Endothelial cell (in vitro differentiated cells): ENCODE measurements at regions not wholly inside any gene's neighbourhood (a gene's known extent, or its start where the extent isn't known, plus 50 kb on each side); places are given as distances from the start of the nearest gene placed in this dataset.

ENCODE experiments used
- DNase-seq: peaks from one replicate; pipeline ENCODE4 v3.0.0; 2021; ENCODE audit warnings: low spot score
- H3K27ac Mint-ChIP-seq: one replicate; pipeline ENCODE4 v1.8.0; 2021; ENCODE audit warnings: mixed read lengths, inconsistent platforms; ENCODE audit not compliant: unreplicated experiment
- H3K27me3 Mint-ChIP-seq: one replicate; pipeline ENCODE4 v1.8.0; 2021; ENCODE audit warnings: mild to moderate bottlenecking, moderate library complexity, mixed read lengths, inconsistent platforms; ENCODE audit not compliant: unreplicated experiment
- H3K36me3 Mint-ChIP-seq: one replicate; pipeline ENCODE4 v1.8.0; 2021; ENCODE audit warnings: mild to moderate bottlenecking, low read depth, mixed read lengths, inconsistent platforms; ENCODE audit not compliant: unreplicated experiment
- H3K4me1 Mint-ChIP-seq: one replicate; pipeline ENCODE4 v1.8.0; 2021; ENCODE audit warnings: mild to moderate bottlenecking, mixed read lengths, inconsistent platforms; ENCODE audit not compliant: unreplicated experiment
- H3K4me3 Mint-ChIP-seq: one replicate; pipeline ENCODE4 v1.8.0; 2021; ENCODE audit warnings: mild to moderate bottlenecking, mixed read lengths, inconsistent platforms; ENCODE audit not compliant: unreplicated experiment
- H3K9me3 Mint-ChIP-seq: one replicate; pipeline ENCODE4 v1.8.0; 2021; ENCODE audit warnings: mixed read lengths, inconsistent platforms; ENCODE audit not compliant: unreplicated experiment
- TF ChIP-seq, protein P1 (sequence below): fragments of 200-600 bp; sonication (generic); IDR thresholded peaks from one replicate; pipeline ENCODE4 v1.5.0; 2021; ENCODE audit warnings: antibody characterized with exemption; ENCODE audit not compliant: unreplicated experiment

DNA sequence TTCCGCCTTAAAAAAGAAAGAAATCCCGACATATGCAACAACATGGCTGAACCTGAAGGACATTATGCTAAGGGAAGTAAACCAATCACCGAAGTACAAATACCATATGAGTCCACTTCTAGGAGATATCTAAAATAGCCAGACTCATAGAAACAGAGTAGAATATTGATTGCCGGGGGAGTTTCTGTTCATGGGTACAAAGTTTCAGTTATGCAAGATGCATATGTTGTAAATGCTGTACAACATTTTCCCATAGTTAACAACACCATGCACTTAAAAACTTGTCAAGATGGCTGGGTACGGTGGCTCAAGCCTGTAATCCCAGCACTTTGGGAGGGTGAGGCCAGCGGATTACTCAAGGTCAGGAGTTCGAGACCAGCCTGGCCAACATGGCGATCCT, 251.5 kb upstream of the EEF2KMT start:
- peaks cover 1% of the 10 kb centered on the region for H3K27me3 Mint-ChIP-seq
- no peaks in the 10 kb centered on the region for H3K36me3 Mint-ChIP-seq
- DNase-seq: no peak
- no peaks in the 10 kb centered on the region for H3K9me3 Mint-ChIP-seq
- no peaks in the 10 kb centered on the region for H3K4me1 Mint-ChIP-seq
- TF ChIP-seq, protein P1, sequence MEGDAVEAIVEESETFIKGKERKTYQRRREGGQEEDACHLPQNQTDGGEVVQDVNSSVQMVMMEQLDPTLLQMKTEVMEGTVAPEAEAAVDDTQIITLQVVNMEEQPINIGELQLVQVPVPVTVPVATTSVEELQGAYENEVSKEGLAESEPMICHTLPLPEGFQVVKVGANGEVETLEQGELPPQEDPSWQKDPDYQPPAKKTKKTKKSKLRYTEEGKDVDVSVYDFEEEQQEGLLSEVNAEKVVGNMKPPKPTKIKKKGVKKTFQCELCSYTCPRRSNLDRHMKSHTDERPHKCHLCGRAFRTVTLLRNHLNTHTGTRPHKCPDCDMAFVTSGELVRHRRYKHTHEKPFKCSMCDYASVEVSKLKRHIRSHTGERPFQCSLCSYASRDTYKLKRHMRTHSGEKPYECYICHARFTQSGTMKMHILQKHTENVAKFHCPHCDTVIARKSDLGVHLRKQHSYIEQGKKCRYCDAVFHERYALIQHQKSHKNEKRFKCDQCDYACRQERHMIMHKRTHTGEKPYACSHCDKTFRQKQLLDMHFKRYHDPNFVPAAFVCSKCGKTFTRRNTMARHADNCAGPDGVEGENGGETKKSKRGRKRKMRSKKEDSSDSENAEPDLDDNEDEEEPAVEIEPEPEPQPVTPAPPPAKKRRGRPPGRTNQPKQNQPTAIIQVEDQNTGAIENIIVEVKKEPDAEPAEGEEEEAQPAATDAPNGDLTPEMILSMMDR: no peak
- no peak overlapping the region for H3K27ac Mint-ChIP-seq
- no peak overlapping the region for H3K4me3 Mint-ChIP-seq

DNA sequence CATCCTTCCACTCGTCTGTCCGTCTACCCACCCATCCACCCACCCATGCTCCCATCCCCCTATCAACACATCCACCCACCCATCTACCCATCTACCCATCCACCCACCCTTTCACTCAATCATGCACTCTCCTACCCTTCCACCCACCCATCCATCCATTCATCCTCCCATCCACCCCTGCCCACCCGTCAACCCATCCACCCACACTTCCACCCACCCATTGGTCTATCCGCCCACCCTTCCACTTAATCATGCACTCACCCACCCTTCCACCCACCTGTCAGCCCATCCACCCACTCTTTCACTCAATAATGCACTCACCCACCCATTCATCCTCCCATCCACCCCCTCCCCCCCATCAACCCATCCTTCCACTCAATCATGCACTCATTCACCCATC, 250.0 kb upstream of the EEF2KMT start:
- no peaks in the 10 kb centered on the region for H3K4me1 Mint-ChIP-seq
- H3K27me3 Mint-ChIP-seq: no peaks in the 10 kb centered on the region
- H3K36me3 Mint-ChIP-seq: no peaks in the 10 kb centered on the region
- no peak for DNase-seq
- H3K27ac Mint-ChIP-seq: no peak overlapping the region
- no peaks in the 10 kb centered on the region for H3K9me3 Mint-ChIP-seq
- TF ChIP-seq, protein P1: no peak
- no peak overlapping the region for H3K4me3 Mint-ChIP-seq

DNA sequence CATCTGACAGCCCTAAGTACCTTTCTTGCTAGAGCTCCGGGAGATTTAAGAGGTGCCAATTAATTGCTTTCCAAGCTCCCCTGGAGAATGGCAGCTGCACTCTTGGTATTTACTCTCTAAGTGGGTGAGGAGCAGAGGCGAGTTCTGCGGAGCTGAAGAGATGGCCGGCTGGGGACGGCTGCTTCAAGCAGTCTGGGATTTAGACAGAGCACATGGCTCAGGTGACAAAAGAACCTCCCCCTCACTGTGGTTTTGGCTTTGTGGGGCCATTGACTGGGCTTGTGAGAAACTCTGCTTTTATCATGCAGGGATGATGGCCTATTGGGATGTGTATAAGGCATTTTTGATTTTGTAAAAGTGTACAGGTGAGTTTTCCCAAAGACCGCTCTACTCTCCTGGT, 239.3 kb upstream of the EEF2KMT start:
- Mint-ChIP-seq H3K27ac (no peak overlapping the region), H3K27me3 (peaks cover 1% of the 10 kb centered on the region), H3K4me3 (no peak overlapping the region), H3K9me3 (no peaks in the 10 kb centered on the region), H3K4me1 (no peaks in the 10 kb centered on the region), H3K36me3 (no peaks in the 10 kb centered on the region)
- TF ChIP-seq, protein P1: no peak
- DNase-seq: no peak

DNA sequence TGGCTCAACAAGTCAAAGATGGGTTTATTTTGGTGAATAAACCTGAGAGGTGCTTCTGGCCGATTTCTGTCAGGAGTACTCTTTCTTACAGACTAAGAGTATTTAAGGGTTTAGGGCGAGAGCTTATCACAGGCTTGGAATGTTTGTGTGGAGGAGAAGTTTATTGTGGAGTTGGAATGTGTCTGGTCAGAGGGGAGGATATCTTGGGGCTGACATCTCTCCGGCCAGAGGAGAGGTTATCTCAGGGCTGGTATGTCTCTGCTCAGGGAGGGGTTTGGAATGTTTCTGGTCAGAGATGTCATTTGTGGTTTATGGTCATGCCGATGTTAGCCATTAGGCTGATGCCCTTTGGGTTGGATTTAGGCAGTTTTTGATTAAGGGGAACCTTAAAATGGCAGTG, 236.4 kb upstream of the EEF2KMT start:
- Mint-ChIP-seq H3K9me3 (no peaks in the 10 kb centered on the region), H3K27me3 (no peaks in the 10 kb centered on the region), H3K4me3 (no peak overlapping the region), H3K36me3 (no peaks in the 10 kb centered on the region), H3K27ac (no peak overlapping the region), H3K4me1 (no peaks in the 10 kb centered on the region)
- no peak for DNase-seq
- TF ChIP-seq, protein P1: no peak

DNA sequence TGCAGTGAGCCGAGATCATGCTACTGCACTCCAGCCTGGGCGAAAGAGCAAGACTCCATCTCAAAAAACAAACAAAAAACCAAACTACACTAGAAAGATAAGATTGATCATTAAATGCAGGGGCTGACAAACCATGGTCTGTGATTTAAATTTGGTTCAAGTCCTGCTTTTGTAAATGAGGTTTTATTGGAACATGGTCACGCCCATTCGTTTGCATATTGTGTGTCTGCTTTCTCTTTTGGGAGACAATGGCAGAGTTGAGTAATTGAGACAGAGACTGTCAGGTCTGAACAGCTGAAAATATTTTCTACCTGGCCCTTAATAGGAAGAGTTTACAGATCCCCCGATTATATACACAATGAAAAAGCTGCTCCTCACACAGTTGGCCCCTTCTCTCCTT, 235.5 kb upstream of the EEF2KMT start:
- TF ChIP-seq, protein P1: no peak
- no peaks in the 10 kb centered on the region for H3K9me3 Mint-ChIP-seq

More for the DNA sequence above, 235.5 kb upstream of the EEF2KMT start:
- H3K27me3 Mint-ChIP-seq: peaks cover 1% of the 10 kb centered on the region
- no peaks in the 10 kb centered on the region for H3K36me3 Mint-ChIP-seq
- H3K27ac Mint-ChIP-seq: no peak overlapping the region
- no peaks in the 10 kb centered on the region for H3K4me1 Mint-ChIP-seq
- H3K4me3 Mint-ChIP-seq: no peak overlapping the region
- no peak for DNase-seq
